CD4-positive, alpha-beta T cell (primary cell): ENCODE measurements at regions not wholly inside any gene's neighbourhood (a gene's known extent, or its start where the extent isn't known, plus 50 kb on each side); places are given as distances from the start of the nearest gene placed in this dataset.
"Not testable (repeated sequence)": the region's sequence is repeated elsewhere in the genome, so short reads cannot be mapped to it uniquely, and the experiment has no call there.

Source experiments
- ATAC-seq: fragments of 200-7000 bp; cut with Tn5 transposase; one replicate; pipeline ENCODE4 v1.10.0; 2022; ENCODE audit warnings: mild to moderate bottlenecking; ENCODE audit not compliant: poor library complexity
- CTCF ChIA-PET: fragments of 350-600 bp; sonication (Branson Sonifier 250); formaldehyde crosslinking; loops from one replicate; lab custom pipeline; 2021; ENCODE audit warnings: antibody characterized with exemption, inconsistent platforms; lab: Charles Lee
- POLR2A ChIA-PET: fragments of 350-600 bp; sonication (Branson Sonifier 250); formaldehyde crosslinking; loops from one replicate; lab custom pipeline; 2021; ENCODE audit warnings: antibody characterized with exemption, inconsistent platforms; lab: Charles Lee
- DNase-seq, 14 experiments: peaks; one replicate each; pipeline ENCODE4 v3.0.0-alpha.2; 2013 to 2020; ENCODE audit warnings: mixed read lengths in 2 of 14
- H3K27ac ChIP-seq, 2 donors: one replicate each; pipeline versions ENCODE4 v1.5.1 to v1.7.0; 2013; ENCODE audit warnings: low read length in 2 of 2, low read depth in 1 of 2, mild to moderate bottlenecking in 1 of 2
- H3K27me3 ChIP-seq, 2 experiments: 1 replicate in 1 of 2; 2 replicates in 1 of 2; pipeline versions ENCODE4 v1.6.1 to v1.7.0; 2013; ENCODE audit warnings: low read length in 2 of 2, control low read depth in 1 of 2, mild to moderate bottlenecking in 1 of 2, moderate library complexity in 1 of 2; ENCODE audit not compliant: insufficient read depth in 2 of 2, control insufficient read depth in 1 of 2
- H3K36me3 ChIP-seq: one replicate; pipeline ENCODE4 v1.6.1; 2013; ENCODE audit warnings: low read length, control low read depth; ENCODE audit not compliant: insufficient read depth
- H3K4me1 ChIP-seq: one replicate; pipeline ENCODE4 v1.6.1; 2013; ENCODE audit warnings: low read length, control low read depth; ENCODE audit not compliant: insufficient read depth
- H3K4me3 ChIP-seq: one replicate; pipeline ENCODE4 v1.5.1; 2013; ENCODE audit warnings: mild to moderate bottlenecking, low read length, moderate library complexity
- H3K9me3 ChIP-seq, 2 experiments: 1 replicate in 1 of 2; 2 replicates in 1 of 2; pipeline versions ENCODE4 v1.6.1 to v1.7.0; 2013; ENCODE audit warnings: low read length in 2 of 2, mild to moderate bottlenecking in 2 of 2, control low read depth in 1 of 2, moderate library complexity in 1 of 2; ENCODE audit not compliant: control insufficient read depth in 1 of 2, insufficient read depth in 1 of 2
- H3K27ac Mint-ChIP-seq: one replicate; pipeline ENCODE4 v1.8.0; 2020; ENCODE audit warnings: mixed read lengths
- H3K27me3 Mint-ChIP-seq: one replicate; pipeline ENCODE4 v1.8.0; 2021; ENCODE audit warnings: mixed read lengths
- H3K36me3 Mint-ChIP-seq: one replicate; pipeline ENCODE4 v1.8.0; 2021; ENCODE audit warnings: low read depth, mixed read lengths
- H3K4me1 Mint-ChIP-seq: one replicate; pipeline ENCODE4 v1.8.0; 2021; ENCODE audit warnings: low read depth, mixed read lengths
- H3K4me3 Mint-ChIP-seq: one replicate; pipeline ENCODE4 v1.8.0; 2020; ENCODE audit warnings: mild to moderate bottlenecking, mixed read lengths
- H3K9me3 Mint-ChIP-seq: one replicate; pipeline ENCODE4 v1.8.0; 2020; ENCODE audit warnings: mixed read lengths
- CTCF ChIP-seq: fragments of 200-600 bp; IDR thresholded peaks from one replicate; pipeline ENCODE4 v1.8.0; 2022; ENCODE audit warnings: antibody characterized with exemption, mild to moderate bottlenecking
- intact Hi-C, 2 experiments: fragments of 100-400 bp; cut with DNase I in 1 of 2; cut with micrococcal nuclease in 1 of 2; formaldehyde crosslinking; loops; one replicate each; pipeline versions ENCODE4 v1.15.1 to v1.9.0; 2023 to 2025; cut with DNase I, micrococcal nuclease

GRCh38 chr10:63675171-63675570 is 154.0 kb downstream of the REEP3 start:
- ATAC-seq = no peak
- no peak overlapping the region for H3K4me3 ChIP-seq
- ChIA-PET CTCF (interaction anchor here (1.0 kb wide), 1 partner anchor 58 kb away, joined by 4 read pairs; no protein-coding TSS in a partner anchor), POLR2A (interaction anchor here (1.0 kb wide), 1 partner anchor 186 kb away, joined by 3 read pairs; no protein-coding TSS in a partner anchor)
- H3K4me1 ChIP-seq = no peaks in the 10 kb centered on the region
- H3K27me3 ChIP-seq = no peaks in the 10 kb centered on the region
- Mint-ChIP-seq H3K27me3 (no peaks in the 10 kb centered on the region), H3K4me1 (peaks cover 4% of the 10 kb centered on the region), H3K9me3 (no peaks in the 10 kb centered on the region), H3K27ac (no peak overlapping the region), H3K4me3 (no peak overlapping the region), H3K36me3 (no peaks in the 10 kb centered on the region)
- no peak for TF ChIP-seq CTCF
- no peak overlapping the region for H3K27ac ChIP-seq
- intact Hi-C loops = no loop called here
- no peaks in the 10 kb centered on the region for H3K36me3 ChIP-seq
- H3K9me3 ChIP-seq = no peaks in the 10 kb centered on the region
- DNase-seq = no peak

DNA sequence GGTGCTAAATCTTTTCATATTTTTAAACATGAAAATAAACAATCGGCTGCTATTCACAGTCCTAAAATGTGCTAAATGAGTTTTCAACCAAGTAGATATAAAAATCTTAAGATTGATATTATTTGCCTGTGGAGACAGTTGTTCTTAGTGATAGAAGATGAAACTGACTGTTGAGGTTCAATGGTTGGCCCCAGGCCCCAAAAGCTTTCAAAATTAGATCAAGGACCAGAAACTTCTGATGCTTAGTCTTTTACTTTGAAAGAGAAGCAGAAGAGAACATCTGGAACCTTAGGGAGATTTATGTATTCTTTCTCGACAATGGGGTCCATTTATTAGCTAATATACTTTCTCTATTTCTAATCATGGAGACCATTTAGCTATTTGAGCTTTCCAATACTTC is 155.8 kb downstream of the REEP3 start:
- Histone ChIP-seq H3K36me3 (no peaks in the 10 kb centered on the region), H3K27ac (no peak overlapping the region), H3K4me1 (no peaks in the 10 kb centered on the region), H3K4me3 (no peak overlapping the region), H3K27me3 (no peaks in the 10 kb centered on the region), H3K9me3 (no peaks in the 10 kb centered on the region)
- Mint-ChIP-seq H3K4me1 (peaks cover 4% of the 10 kb centered on the region), H3K9me3 (no peaks in the 10 kb centered on the region), H3K27ac (no peak overlapping the region), H3K36me3 (no peaks in the 10 kb centered on the region), H3K4me3 (no peak overlapping the region), H3K27me3 (no peaks in the 10 kb centered on the region)
- ChIA-PET POLR2A (no interaction called here), CTCF (no interaction called here)
- intact Hi-C loops = no loop called here
- no peak for TF ChIP-seq CTCF
- no peak for ATAC-seq
- DNase-seq = no peak

GRCh38 chr10:63680545-63680944 is 159.3 kb downstream of the REEP3 start:
- POLR2A ChIA-PET, H3K27ac ChIP-seq, H3K36me3 Mint-ChIP-seq, DNase-seq, H3K36me3 ChIP-seq, H3K4me3 ChIP-seq, H3K27ac Mint-ChIP-seq, H3K4me3 Mint-ChIP-seq, H3K27me3 Mint-ChIP-seq, intact Hi-C loops, H3K9me3 ChIP-seq, H3K27me3 ChIP-seq, CTCF ChIA-PET, H3K9me3 Mint-ChIP-seq, ATAC-seq, H3K4me1 ChIP-seq: not testable (repeated sequence)
- H3K4me1 Mint-ChIP-seq = peaks cover 20% of the 10 kb centered on the region

DNA sequence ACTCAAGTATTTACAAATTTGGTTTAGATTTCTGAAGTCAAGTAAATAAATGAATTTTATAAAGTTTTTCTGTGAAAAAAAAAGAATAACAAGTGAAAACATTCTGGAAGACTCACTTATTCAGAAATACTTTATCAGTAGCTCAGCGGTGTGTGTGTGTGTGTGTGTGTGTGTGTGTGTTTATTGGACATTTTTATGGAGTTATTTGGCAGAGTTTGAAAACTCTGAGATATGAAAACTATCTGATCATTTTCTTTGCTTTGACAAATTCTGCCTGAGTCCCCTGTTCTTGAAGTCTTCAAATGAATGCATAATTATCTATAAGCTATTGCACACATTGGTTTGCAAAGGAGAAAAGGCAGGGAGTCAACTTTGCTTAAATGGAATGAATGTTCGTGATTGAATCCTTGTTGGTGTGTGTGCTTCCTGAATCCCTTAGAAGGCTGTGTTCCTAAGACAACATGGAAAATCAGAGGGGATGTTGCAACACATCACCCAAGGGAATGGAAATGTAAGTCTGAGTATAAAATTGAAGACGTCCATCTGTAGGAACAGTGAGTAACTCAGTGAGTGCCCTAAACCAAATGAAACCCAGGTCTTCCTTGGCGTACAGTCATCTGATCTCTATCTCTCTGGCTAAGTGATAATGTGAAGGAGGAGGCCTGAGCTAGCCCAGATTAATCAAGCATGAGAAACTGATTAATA is 160.9 kb downstream of the REEP3 start:
- peaks cover 20% of the 10 kb centered on the region for H3K4me1 Mint-ChIP-seq
- ATAC-seq = no peak
- H3K36me3 Mint-ChIP-seq = no peaks in the 10 kb centered on the region
- no peaks in the 10 kb centered on the region for H3K36me3 ChIP-seq
- H3K4me3 ChIP-seq = no peak overlapping the region
- no peaks in the 10 kb centered on the region for H3K9me3 Mint-ChIP-seq
- ChIA-PET POLR2A (no interaction called here), CTCF (no interaction called here)
- H3K27ac ChIP-seq = no peak overlapping the region
- no peak for DNase-seq
- intact Hi-C loops = no loop called here
- no peaks in the 10 kb centered on the region for H3K9me3 ChIP-seq
- H3K27me3 ChIP-seq = peaks cover 0 to 3% of the 10 kb centered on the region in 2 experiments
- H3K27ac Mint-ChIP-seq = no peak overlapping the region
- TF ChIP-seq CTCF = no peak
- no peaks in the 10 kb centered on the region for H3K4me1 ChIP-seq
- peaks cover 4% of the 10 kb centered on the region for H3K27me3 Mint-ChIP-seq
- H3K4me3 Mint-ChIP-seq = no peak overlapping the region

- POLR2A ChIA-PET, H3K36me3 ChIP-seq, H3K4me1 ChIP-seq, H3K36me3 Mint-ChIP-seq, DNase-seq, H3K27me3 Mint-ChIP-seq, H3K4me3 ChIP-seq, ATAC-seq, intact Hi-C loops, H3K9me3 ChIP-seq, H3K4me3 Mint-ChIP-seq, H3K27ac Mint-ChIP-seq, CTCF ChIA-PET, H3K27ac ChIP-seq, H3K9me3 Mint-ChIP-seq, H3K27me3 ChIP-seq: not testable (repeated sequence)
- peaks cover 20% of the 10 kb centered on the region for H3K4me1 Mint-ChIP-seq
These were observed 161.5 kb downstream of the REEP3 start for GRCh38 chr10:63682698-63683052.
